ENCODE measurements at regions not wholly inside any gene's neighbourhood (a gene's known extent, or its start where the extent isn't known, plus 50 kb on each side); places are given as distances from the start of the nearest gene placed in this dataset.
A peak's percentile ranks its signal among the peaks of the same experiment; 100 is the strongest.
"Not testable (repeated sequence)": the region's sequence is repeated elsewhere in the genome, so short reads cannot be mapped to it uniquely, and the experiment has no call there.

DNA sequence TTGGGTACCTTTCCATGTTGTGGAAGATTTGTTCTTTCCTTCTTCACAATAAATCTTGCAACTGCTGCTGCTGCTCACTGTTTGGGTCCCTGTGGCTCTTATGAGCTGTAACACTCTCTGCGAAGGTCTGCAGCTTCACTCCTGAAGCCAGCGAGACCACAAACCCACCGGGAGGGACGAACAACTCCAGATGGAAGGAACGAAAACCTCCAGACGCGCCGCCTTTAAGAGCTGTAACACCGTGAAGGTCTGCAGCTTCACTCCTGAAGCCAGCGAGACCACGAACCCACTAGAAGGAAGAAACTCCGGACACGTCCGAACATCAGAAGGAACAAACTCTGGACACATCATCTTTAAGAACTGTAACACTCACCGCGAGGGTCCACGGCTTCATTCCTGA lies 1002.8 kb downstream of the GATA3 start:
- POLR2A ChIA-PET; H3K27ac Mint-ChIP-seq; ATAC-seq (ENCODE audit: low read depth); H3K36me3 Mint-ChIP-seq; DNase-seq; H3K27me3 Mint-ChIP-seq; H3K9me3 Mint-ChIP-seq; H3K4me3 Mint-ChIP-seq: not testable (repeated sequence)
- H3K4me1 Mint-ChIP-seq: peaks cover 14% of the 10 kb centered on the region

DNA sequence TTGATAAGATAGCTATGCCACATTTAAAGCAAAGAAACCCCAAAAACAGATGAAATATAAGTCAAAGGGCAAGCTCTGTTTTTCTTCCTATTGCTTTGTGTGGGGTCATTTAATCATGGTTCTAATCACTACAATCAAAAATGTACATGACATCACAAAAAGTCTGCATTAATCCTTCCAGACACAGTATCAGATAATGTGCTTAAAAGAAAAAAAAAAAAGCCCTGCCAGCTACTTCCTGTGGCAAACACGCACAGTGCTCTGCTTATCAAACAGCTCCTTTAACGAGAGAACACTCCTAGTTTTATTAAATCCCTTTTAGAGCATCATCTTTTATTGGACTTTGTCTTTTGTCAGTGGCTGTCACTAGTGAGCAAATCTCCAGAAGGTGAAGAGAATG lies 1005.8 kb downstream of the GATA3 start:
- ATAC-seq (ENCODE audit: low read depth) (peak; percentile 65), DNase-seq (no peak)
- H3K36me3 Mint-ChIP-seq: no peaks in the 10 kb centered on the region
- no peak overlapping the region for H3K27ac Mint-ChIP-seq
- peak overlapping the region; percentile 40 for H3K4me3 Mint-ChIP-seq
- POLR2A ChIA-PET: interaction anchor here (0.9 kb wide), 1 partner anchor 114 kb away, joined by 3 read pairs; no protein-coding TSS in a partner anchor
- peaks cover 6% of the 10 kb centered on the region for H3K9me3 Mint-ChIP-seq
- H3K27me3 Mint-ChIP-seq: no peaks in the 10 kb centered on the region
- H3K4me1 Mint-ChIP-seq: peaks cover 8% of the 10 kb centered on the region

DNA sequence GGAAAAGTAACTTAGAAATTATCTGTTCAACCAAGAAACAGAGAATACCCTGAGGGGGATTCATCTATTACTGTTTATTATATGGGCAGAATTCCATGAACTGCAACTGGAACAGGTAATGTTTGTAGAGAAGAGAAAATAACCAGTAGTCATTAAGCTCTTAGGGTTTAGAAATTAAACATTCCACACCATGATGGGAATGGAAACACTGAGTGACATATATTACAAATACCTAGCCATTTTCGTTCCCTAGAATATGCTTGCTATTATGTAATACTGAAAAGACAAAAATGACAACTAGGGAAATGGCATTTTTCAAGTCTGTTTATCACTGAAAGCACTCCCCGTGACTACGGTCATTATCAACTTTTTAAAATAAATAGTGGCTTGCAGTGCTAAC lies 1007.4 kb downstream of the GATA3 start:
- Mint-ChIP-seq H3K4me3 (no peak overlapping the region), H3K9me3 (peaks cover under 1% of the 10 kb centered on the region), H3K4me1 (peaks cover 8% of the 10 kb centered on the region), H3K27ac (no peak overlapping the region), H3K27me3 (no peaks in the 10 kb centered on the region), H3K36me3 (no peaks in the 10 kb centered on the region)
- no peak for DNase-seq
- ATAC-seq (ENCODE audit: low read depth): no peak
- POLR2A ChIA-PET: no interaction called here

DNA sequence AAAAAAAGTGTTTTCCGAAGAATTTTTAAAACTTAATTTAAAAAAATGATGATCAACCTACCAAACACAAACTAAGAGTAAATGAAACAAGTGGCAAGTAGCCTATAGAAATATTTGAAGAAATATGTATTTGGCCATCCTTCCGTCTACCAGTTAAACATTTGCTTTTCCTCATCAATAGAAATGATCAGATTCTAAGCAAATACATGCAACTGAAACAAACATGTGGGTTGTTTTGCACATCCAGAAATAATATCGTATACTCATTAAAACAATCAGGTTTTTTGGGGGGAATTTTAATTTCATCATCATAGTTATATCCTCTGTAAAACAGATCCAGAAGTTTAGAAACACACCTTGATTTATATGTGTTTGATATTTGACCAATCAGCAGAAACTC lies 1011.7 kb downstream of the GATA3 start:
- Mint-ChIP-seq H3K27ac (no peak overlapping the region), H3K4me1 (no peaks in the 10 kb centered on the region), H3K27me3 (no peaks in the 10 kb centered on the region), H3K9me3 (no peaks in the 10 kb centered on the region), H3K36me3 (no peaks in the 10 kb centered on the region), H3K4me3 (no peak overlapping the region)
- DNase-seq (no peak), ATAC-seq (ENCODE audit: low read depth) (no peak)
- POLR2A ChIA-PET: no interaction called here

DNA sequence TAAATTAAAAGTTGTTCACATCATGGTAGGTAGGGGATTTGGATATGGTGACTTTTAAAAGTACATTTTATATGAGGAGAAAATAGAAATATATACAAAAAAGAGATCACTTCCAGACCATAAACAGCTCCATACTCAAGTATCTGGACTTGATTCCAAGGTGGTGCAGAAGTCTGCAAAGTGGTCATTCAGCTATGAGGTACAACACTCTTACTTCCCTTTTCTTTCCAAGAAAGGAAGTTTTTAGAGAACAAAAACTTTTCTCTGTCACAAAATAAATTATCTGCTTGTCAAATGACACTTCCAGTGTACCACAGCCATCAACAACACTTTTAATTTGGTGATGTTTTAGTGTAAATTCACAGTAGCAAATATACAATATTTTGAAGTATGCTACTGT lies 1013.5 kb downstream of the GATA3 start:
- Mint-ChIP-seq H3K27ac (no peak overlapping the region), H3K4me3 (no peak overlapping the region), H3K27me3 (no peaks in the 10 kb centered on the region), H3K9me3 (no peaks in the 10 kb centered on the region), H3K36me3 (no peaks in the 10 kb centered on the region), H3K4me1 (no peaks in the 10 kb centered on the region)
- POLR2A ChIA-PET: interaction anchor here (0.6 kb wide), 1 partner anchor 189 kb away, joined by 4 read pairs; no protein-coding TSS in a partner anchor
- DNase-seq (no peak), ATAC-seq (ENCODE audit: low read depth) (no peak)

DNA sequence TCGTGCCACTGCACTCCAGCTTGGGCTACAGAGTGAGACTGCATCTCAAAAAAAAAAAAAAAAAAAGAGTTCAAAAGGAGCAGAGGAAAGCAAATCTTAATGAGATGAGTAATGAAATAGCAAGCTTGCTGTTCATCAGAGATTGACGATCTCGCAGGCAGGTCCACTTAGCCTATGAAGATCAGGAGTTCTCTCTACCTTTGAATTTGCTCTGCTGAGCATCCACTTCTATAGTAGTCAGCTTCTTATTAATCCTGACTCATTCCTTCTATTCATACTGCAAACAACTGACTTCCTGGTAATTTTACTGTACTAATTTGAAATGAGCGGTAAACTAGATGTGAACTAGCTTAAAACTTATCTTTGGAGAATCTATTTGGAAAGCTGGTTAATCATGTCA lies 1014.6 kb downstream of the GATA3 start:
- POLR2A ChIA-PET: no interaction called here
- Mint-ChIP-seq H3K27ac (no peak overlapping the region), H3K9me3 (no peaks in the 10 kb centered on the region), H3K36me3 (no peaks in the 10 kb centered on the region), H3K4me1 (no peaks in the 10 kb centered on the region), H3K27me3 (no peaks in the 10 kb centered on the region), H3K4me3 (no peak overlapping the region)
- no peak for ATAC-seq (ENCODE audit: low read depth)
- DNase-seq: no peak

DNA sequence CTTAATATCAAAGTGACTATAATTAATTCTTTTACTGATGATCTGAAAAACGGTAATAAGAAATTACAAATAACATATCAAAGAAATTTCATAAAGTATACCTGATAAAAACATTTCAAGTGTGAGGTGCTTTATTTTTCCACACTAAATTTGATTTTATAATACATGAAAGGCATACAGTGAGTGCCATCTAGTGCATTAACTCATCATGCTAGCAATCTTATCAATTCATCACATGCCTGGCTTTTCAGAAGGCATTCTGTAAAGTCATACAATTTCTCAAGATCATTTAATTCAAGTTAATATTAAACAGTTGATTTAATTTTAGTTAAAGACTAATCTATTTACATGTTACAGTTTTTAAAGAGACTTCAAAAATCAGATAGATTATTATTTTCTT lies 1020.9 kb downstream of the GATA3 start:
- H3K9me3 Mint-ChIP-seq: no peaks in the 10 kb centered on the region
- POLR2A ChIA-PET: no interaction called here
- no peak overlapping the region for H3K27ac Mint-ChIP-seq
- H3K27me3 Mint-ChIP-seq: peaks cover 1% of the 10 kb centered on the region
- peaks cover 2% of the 10 kb centered on the region for H3K36me3 Mint-ChIP-seq
- no peak overlapping the region for H3K4me3 Mint-ChIP-seq
- DNase-seq (no peak), ATAC-seq (ENCODE audit: low read depth) (no peak)
- H3K4me1 Mint-ChIP-seq: no peaks in the 10 kb centered on the region

DNA sequence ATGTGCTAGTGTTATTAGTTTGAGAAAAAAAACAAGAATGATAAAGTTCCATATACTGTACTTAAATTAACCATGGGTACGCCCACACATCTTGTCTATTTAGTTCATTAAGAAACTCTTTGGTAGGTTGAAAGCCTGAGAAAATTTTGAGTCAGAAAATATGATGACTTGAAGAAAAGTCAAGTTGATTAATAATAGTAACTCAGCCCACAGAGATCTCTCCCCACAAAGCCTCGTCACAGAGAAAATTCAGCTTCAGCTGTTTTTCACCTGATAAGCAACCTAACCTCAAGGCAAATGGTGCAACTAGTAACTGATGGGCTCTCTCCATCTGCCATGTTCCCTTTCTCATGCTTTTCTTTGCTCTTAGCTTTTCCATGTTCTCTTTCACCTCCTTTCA lies 1021.6 kb downstream of the GATA3 start:
- H3K27me3 Mint-ChIP-seq: peaks cover 1% of the 10 kb centered on the region
- DNase-seq (no peak), ATAC-seq (ENCODE audit: low read depth) (no peak)
- no peak overlapping the region for H3K4me3 Mint-ChIP-seq
- H3K36me3 Mint-ChIP-seq: peaks cover 2% of the 10 kb centered on the region
- H3K27ac Mint-ChIP-seq: no peak overlapping the region
- POLR2A ChIA-PET: no interaction called here
- no peaks in the 10 kb centered on the region for H3K9me3 Mint-ChIP-seq
- H3K4me1 Mint-ChIP-seq: no peaks in the 10 kb centered on the region

DNA sequence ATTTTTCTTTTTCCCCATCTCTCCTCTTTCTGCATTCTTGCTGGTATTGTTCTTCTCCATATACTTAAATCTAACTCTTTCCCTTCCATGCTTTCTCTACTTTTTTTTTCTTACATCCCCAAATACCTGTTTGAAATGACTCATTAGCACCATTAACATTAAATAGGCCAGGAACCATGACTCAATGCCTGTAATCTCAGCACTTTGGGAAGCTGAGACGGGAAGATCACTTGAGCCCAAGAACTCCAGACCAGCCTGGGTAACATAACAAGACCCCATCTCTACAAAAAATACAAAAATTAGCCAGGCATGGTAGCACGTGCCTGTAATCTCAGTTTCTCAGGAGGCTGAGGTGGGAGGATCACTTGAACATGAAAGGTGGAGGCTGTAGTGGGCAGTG lies 1026.8 kb downstream of the GATA3 start:
- peaks cover 3% of the 10 kb centered on the region for H3K36me3 Mint-ChIP-seq
- no peak for ATAC-seq (ENCODE audit: low read depth)
- peaks cover 9% of the 10 kb centered on the region for H3K4me1 Mint-ChIP-seq

DNA sequence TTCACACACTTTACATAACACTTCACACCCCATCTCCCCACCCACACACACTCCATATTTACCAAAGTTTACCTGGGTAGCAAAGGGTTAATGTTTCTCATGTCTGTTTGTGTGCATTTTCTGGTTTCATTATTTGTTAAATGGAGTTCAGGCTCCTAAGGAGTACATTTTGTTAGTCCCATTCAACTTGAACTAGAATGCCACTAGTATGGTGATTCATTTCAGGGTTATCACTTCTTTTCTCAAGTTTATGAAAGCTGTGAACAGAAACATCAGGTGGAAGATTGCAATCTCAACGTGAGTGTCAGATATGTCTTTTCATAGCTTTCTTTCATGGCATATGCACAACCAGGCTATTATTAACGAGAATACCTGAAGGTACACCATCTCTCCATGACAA lies 1027.5 kb downstream of the GATA3 start:
- ATAC-seq (ENCODE audit: low read depth): no peak
- H3K27me3 Mint-ChIP-seq: peaks cover 1% of the 10 kb centered on the region
- H3K4me1 Mint-ChIP-seq: peaks cover 9% of the 10 kb centered on the region
- POLR2A ChIA-PET: no interaction called here
- peaks cover 3% of the 10 kb centered on the region for H3K9me3 Mint-ChIP-seq
- no peak overlapping the region for H3K27ac Mint-ChIP-seq
- no peak for DNase-seq
- H3K36me3 Mint-ChIP-seq: peaks cover 3% of the 10 kb centered on the region
- H3K4me3 Mint-ChIP-seq: no peak overlapping the region

More for the DNA sequence above, 1026.8 kb downstream of the GATA3 start:
- Mint-ChIP-seq H3K27ac (no peak overlapping the region), H3K4me3 (no peak overlapping the region), H3K9me3 (peaks cover 3% of the 10 kb centered on the region), H3K27me3 (peaks cover 1% of the 10 kb centered on the region)
- no peak for DNase-seq
- POLR2A ChIA-PET: no interaction called here

DNA sequence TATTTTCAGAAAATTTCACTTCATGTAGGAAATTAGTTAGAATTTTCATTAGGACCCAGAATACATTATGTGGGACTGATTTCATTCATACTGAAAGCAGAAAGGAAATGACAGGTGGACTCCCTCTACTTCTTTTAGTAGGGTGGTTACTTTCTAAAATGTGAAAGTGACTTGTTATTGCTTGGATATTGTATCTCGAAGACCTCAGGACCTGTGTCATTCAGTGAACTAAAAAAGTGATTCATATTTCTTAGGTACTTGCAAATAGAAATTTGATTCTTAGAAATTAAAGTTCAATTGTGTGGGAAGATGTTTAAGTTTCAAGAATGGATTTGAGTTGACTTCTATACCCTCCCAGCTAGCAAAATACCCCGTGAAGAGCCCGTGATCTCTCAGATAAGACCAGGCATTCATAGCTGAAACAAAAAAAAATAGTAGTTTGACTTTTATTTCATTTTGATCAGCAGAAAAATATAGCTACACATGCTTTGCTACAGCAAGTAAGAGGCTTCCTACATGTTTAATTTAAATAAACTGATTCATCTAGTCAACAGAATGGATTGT lies 1037.1 kb downstream of the GATA3 start:
- Mint-ChIP-seq H3K27me3 (no peaks in the 10 kb centered on the region), H3K4me3 (peak overlapping the region; percentile 38), H3K4me1 (peaks cover 12% of the 10 kb centered on the region), H3K27ac (peak overlapping the region; percentile 4), H3K9me3 (peaks cover 4% of the 10 kb centered on the region), H3K36me3 (peaks cover 3% of the 10 kb centered on the region)
- ATAC-seq (ENCODE audit: low read depth): peak; percentile 69
- no peak for DNase-seq
- POLR2A ChIA-PET: no interaction called here

DNA sequence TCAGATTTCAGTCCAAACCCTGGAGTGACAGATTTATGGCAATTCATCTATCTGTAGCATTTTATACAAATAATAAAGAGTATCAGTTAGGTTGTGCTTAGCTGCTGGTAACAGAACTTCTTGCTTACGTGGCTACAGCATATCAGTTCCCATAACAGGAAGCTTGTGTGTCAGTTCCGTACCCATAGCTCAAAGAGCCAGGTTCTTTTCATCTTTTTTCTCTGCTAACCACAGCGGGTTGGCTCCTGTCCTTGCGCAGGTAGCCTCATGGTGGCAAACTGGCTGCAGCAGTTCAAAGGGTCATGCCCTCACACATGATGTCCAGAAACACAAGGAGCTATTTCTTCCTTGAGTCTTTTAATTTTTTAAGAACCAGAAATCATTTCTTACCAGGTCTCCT lies 1041.8 kb downstream of the GATA3 start:
- peak overlapping the region; percentile 81 for H3K27ac Mint-ChIP-seq
- peaks cover 3% of the 10 kb centered on the region for H3K36me3 Mint-ChIP-seq
- H3K9me3 Mint-ChIP-seq: peaks cover 4% of the 10 kb centered on the region
- ATAC-seq (ENCODE audit: low read depth) (peak; percentile 79), DNase-seq (peak; percentile 27)
- no peaks in the 10 kb centered on the region for H3K27me3 Mint-ChIP-seq
- peak overlapping the region; percentile 36 for H3K4me3 Mint-ChIP-seq
- peaks cover 16% of the 10 kb centered on the region for H3K4me1 Mint-ChIP-seq
- POLR2A ChIA-PET: no interaction called here

DNA sequence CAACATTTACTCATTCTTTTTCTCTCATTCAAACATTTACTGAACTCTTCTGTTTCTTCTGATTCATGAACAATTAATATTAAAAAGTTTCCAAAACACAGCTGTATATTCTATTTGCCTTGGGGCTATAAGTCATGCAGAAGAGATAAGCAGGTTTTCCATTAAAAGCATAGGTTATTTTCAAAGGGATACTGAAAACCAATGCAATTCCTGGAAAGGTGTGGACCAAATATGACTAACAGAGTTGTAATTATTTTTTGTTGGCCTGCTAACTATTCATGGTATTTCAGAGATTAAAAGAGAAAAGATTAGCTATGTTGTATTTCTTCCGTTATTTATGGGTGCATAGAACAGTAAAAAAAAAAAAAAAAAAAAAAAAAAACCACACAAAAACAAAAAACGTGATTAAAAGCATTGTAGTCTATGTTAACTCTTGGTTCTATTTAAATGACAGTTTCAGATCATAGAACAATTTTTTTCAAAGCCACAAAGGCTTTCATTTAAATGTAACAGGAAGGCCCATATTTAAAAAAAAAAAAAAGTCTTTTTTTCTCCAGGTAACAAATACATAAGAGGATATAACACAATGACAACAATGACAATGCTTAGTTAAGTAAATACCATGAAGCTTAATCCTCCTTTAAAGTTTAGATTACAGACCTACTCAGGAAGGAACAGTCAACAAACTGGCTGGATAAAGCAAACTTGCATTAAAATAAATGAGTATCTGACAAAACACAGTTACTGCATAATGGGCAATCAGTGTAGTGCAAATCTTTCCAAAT lies 1042.9 kb downstream of the GATA3 start:
- H3K27me3 Mint-ChIP-seq: no peaks in the 10 kb centered on the region
- H3K4me1 Mint-ChIP-seq: peaks cover 14% of the 10 kb centered on the region
- peaks cover 3% of the 10 kb centered on the region for H3K36me3 Mint-ChIP-seq
- peaks cover 4% of the 10 kb centered on the region for H3K9me3 Mint-ChIP-seq
- H3K27ac Mint-ChIP-seq: no peak overlapping the region
- POLR2A ChIA-PET: no interaction called here
- no peak overlapping the region for H3K4me3 Mint-ChIP-seq
- DNase-seq (no peak), ATAC-seq (ENCODE audit: low read depth) (no peak)

DNA sequence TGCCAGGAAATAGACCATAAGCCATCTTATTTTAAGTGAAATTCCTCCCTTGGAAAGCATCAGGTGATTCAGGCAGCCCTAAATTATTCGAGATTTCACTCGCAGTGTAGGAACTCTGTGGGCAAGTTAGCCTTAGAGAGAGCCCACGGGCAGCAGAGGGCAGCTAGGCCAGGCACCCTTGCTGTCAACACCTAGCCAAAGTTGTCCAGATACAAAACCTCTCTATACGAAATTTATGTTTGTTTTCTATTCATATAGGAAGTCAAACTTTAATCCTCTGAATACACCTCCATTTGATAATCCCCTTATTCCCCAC lies 1043.5 kb downstream of the GATA3 start:
- no peak overlapping the region for H3K27ac Mint-ChIP-seq
- DNase-seq: no peak
- H3K4me3 Mint-ChIP-seq: no peak overlapping the region
- H3K27me3 Mint-ChIP-seq: no peaks in the 10 kb centered on the region
- POLR2A ChIA-PET: no interaction called here
- H3K36me3 Mint-ChIP-seq: peaks cover 1% of the 10 kb centered on the region
- peaks cover 12% of the 10 kb centered on the region for H3K4me1 Mint-ChIP-seq
- ATAC-seq (ENCODE audit: low read depth): no peak
- peaks cover 3% of the 10 kb centered on the region for H3K9me3 Mint-ChIP-seq

All from activated naive CD8-positive, alpha-beta T cell treated with anti-CD3 and anti-CD28 coated beads, Interleukin-2, amount 10 ng/mL, durations not matched to agents 7 days and 5 days (primary cell).